GM21390 (cell line): ENCODE measurements at regions not wholly inside any gene's neighbourhood (a gene's known extent, or its start where the extent isn't known, plus 50 kb on each side); places are given as distances from the start of the nearest gene placed in this dataset.

Experiments used
- ATAC-seq: cut with Tn5 transposase; IDR thresholded peaks from one replicate; pipeline ENCODE4 v1.9.1; 2021; ENCODE audit not compliant: unreplicated experiment

DNA sequence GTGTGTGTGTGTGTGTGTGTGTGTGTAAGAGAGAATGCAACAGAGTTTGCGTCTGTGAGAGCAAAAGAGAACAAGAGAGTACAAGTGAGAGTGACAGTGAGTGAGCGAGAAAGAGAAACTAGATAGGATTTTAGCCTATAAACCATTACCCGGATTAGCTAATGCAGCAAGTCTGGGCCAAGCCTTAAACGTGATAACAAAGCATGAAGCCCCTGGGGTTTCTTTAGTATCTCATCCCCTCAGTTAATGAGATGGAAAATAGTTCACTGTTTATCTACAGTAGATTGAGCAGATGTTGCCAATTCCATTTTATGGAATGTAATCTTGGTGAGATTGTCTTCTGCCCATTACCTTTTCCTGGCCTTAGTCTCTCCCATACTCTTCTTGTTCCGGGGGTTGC lies 114.5 kb downstream of the MAT2B start:
- ATAC-seq = no peak

DNA sequence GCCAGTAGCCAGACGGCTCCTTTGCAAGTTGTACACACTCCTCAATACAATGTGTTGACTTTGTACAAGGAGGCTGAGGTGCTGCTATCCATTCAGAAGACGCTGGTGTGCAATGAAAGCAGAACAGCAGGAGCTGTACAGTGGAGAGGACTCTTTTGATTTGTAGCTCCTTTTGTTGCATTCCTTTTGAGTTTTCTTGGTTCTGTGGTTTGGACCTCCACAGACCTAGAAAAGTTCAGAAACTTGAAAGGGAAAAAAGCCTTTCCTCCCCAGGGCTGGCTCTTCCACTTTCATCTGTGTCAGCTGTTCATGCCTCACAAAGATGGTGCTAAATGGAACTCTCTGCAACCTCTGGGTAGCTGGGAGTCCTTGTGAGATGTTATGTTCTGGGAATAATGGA lies 117.4 kb downstream of the MAT2B start:
- ATAC-seq = no peak

DNA sequence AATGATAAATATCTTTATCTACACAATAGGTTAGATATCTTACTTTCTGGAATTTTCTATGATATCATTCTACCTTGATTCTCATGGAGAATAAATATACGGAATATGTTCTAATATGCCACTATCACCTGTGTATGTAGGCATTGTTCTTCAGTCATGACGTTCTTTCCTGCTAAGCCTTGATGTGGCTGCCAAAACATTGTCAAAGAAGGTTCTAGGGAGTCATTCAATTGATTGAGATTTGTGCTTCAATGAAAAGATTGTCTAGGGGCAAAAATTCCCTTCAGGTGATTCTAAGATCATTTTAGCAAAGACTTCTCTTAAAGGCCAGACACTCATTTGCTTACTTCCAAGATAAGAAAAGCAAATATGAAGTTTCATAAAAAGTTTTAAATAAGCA lies 118.1 kb downstream of the MAT2B start:
- no peak for ATAC-seq

DNA sequence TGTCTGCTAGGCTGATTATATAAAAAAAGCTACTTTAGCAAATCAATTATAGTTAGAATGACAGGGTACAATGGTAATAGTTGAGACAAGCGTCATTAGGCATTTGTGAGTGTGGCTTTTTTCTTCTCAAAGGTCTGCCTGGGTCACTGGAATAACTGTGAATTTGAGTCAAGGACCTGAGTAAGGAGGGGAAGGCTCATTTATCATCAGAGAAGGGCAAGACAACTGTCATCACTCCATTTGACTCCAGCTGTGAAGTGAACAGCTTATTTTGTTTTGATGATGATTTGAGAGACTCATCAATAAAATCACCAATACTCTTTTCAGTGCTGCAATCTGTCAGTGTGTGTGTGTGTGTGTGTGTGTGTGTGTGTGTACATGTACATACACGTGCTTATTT lies 118.6 kb downstream of the MAT2B start:
- no peak for ATAC-seq

- no peak for ATAC-seq
These were observed 119.0 kb downstream of the MAT2B start for GRCh38 chr5:163624431-163624830.

DNA sequence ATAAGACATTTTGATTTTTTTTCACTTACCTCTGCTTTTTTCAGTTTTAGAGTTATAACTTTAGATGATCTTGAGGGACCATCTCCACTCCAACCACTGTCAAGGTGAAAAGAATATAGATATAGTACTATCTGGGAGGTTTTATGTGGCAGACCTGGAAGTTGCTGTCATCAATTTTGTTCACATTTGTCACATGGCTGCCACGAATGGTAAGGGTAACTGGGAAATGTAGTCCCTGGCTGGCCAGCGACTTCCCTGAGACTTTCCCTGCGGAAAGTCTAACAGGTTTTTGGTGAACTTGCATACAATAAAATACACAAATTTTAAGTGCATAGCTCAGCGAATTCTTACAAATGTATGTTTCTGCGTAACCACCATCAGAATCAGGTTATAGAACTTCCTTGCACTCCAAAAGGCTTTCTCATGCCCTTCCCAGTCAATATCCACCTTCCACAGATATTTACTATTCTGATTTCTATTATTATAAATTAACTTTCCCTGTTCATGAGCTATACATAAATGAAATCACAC lies 121.5 kb downstream of the MAT2B start:
- no peak for ATAC-seq

GRCh38 chr5:163631856-163632255 lies 126.4 kb downstream of the MAT2B start:
- ATAC-seq = no peak

- no peak for ATAC-seq
These were observed 128.6 kb downstream of the MAT2B start for GRCh38 chr5:163633926-163634460.

DNA sequence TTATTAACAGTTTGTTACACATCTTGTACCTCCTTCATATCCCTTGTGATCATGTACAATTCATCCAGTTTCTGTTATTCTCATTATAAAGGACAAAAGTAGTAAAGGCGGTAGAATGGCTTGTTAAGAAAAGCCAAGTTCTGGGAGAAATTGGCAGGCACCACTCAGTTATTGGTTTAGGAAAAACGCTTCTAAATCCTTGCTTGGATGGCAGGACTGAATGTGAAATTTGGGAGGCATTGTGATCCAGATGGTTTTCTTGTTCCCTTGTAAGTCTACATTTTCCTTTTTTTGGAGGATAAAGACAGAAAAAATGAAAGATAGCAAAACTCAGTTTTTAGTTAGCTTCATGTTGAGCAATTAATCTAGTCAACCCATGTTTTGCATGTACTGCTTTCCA lies 130.2 kb downstream of the MAT2B start:
- no peak for ATAC-seq

- ATAC-seq = no peak
These were observed 137.5 kb downstream of the MAT2B start for GRCh38 chr5:163642904-163643303.

DNA sequence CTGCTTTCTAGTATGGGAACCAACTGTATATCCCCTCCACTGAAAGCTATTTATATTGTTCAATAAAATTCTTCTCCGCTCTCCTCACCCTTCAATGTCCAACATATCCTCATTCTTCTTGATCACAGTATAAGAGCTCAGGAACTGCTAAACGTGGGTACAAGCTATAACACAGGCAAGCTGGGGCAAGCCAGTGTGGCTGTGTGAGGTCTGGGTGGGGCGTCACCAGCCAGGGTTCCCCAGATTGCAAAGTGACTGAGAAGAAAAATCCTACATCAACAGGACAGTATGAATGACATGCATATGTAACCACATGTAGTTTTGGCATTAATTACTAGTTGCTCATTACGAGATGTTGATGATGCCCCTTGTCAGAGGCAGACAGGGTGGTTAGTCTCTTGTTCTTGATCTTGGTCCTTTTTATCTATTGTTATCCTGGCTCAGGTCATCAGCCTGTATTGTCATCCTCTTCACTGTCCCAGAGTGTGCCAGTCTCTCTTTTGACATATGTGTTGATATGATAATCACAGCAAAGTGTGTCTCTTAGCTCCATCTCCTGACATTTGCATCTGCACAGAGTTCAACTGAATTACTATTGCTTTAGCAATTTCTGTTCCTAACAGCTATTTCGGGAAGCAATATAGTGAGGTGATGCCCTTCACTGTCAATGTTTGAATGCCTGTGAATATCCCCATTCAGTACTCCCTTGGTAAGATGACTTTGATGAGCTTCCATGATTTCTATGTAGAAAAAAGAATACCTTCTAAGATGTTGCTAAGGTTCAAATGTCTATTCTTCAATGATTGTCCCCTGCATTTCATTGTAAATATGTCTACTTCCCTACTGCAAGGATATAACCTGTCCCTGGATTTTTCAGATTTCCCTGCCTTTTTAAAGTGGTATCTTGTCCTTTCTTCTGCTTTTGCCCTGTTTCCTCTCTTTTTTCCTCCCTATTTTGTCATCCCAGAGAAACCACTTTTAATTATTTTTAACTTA lies 140.3 kb downstream of the MAT2B start:
- no peak for ATAC-seq

DNA sequence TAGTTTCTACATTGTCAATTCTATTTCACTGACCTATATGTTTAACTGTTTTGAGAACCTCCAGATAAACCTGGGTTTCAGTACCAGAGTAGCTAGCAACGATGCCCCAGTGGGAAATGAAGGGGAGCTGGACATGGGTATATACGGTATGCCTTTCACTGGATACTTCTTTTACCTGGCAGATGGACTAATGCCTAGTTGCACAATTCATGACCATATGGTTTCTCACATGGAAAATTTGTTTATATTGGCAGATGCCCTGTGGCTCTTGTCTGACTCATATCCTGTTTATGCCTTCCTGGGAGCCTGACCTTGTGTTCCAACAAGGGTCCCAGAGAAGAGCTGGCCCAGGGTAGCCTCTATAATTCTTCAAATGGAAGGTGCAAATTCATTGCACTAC lies 144.1 kb downstream of the MAT2B start:
- ATAC-seq = no peak

DNA sequence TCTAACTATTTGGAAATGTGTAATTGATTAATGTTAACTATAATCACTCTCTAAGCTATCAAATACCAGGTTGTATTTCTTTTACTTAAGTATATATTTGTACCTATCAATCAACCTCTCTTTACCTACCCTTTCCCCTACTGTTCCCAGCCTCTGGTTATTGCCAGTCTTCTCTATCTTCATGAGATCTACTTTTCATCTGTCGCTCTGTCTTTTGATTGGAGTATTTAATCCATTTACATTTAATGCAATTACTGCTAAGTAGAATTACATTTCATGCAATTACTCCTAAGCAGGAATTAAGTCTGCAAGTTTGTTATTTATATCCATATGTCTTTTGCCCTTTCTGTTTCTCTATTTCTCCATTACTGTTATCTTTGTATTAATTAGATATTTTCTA lies 148.1 kb downstream of the MAT2B start:
- ATAC-seq = no peak

- no peak for ATAC-seq
These were observed 153.5 kb downstream of the MAT2B start for GRCh38 chr5:163658702-163659567.

DNA sequence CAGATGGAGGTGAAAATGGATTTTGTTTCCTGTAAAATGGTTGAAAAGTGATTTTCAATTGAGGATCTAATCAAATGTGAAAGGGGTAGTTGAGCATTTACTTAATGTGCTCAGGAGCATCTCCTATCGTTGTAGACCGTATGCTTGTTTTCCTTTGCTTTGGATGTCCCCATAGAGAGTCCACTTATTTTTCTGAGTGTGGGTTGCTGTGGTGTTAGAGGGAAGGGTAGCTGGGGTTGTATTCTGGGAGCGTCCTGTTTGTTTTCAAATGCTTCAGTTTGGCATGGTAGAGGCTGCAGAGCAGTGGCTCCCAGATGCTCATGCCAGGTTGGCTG lies 154.1 kb downstream of the MAT2B start:
- no peak for ATAC-seq

DNA sequence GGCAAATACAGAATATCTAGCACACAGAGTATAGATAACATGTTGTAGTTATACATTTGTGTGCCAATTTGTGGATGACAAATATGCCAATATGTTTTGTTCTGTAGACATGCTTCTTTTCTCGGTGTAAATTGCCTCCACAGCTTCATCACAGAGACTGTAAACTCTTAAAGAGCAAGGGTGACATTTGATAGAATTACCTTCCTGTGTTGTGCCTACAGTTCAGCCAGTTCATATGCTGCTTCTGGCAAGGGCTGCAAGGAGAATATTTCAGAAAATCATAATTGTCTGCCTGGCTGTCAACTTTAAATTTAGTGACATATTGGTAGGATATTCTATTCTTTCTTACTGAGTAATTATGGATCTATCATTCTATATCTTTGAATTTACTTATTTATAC lies 155.1 kb downstream of the MAT2B start:
- ATAC-seq = no peak

- no peak for ATAC-seq
These were observed 155.9 kb downstream of the MAT2B start for GRCh38 chr5:163661360-163661759.

GRCh38 chr5:163670036-163670435 lies 164.6 kb downstream of the MAT2B start:
- no peak for ATAC-seq

DNA sequence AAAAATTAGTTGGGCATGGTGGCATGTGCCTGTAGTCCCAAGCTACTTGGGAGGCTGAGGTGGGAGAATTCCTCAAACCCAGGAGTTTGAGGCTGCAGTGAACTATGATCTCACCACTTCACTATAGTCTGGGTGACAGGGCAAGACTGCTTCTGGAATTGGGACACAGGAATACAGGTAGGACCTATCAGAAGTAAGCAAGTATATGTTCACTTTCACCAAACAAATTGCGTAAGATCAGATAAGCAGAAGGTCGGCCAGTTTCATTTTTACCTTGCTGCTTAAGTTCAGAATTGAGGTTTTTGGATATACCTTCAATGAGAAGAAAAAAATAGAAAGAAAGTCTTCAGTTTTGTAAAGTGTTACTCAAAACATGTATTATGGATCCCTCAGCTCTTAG lies 171.7 kb downstream of the MAT2B start:
- ATAC-seq = no peak

DNA sequence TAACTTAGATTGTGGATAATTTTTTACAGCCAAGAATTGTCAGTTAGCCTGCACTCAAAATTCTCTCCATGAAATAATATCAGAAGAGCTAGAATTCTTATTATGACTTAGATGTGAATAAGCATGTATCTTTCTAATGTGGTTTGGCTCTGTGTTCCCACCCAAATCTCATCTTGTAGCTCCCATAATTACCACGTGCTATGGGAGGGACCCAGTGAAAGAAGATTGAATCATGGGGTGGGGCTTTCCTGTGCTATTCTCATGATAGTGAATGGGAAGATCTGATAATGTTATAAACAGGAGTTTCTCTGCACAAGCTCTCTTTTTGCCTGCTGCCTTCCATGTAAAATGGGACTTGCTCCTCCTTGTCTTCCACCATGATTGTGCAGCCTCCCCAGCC lies 176.8 kb downstream of the MAT2B start:
- no peak for ATAC-seq

DNA sequence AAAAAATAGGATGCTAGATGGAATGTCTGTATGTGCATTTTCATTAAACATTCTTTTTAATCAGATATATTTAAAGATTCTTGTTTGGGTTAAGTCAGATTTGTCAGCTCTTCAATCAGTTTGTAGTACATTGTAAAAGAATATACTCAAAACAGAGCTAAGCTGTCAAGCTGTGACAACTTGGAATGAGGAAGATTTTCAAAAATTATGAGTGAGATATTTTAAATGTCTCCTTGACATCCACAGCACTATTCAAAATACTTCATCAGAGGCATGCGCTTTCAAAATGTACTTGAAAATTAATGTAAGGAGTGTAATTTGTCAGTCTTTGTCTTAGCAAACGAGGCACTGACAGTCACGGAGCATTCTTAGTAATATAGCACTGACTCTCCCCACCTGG lies 182.0 kb downstream of the MAT2B start:
- ATAC-seq = no peak

GRCh38 chr5:163692091-163692490 lies 186.7 kb downstream of the MAT2B start:
- ATAC-seq = no peak
